Liver (tissue), 3 donors: ENCODE measurements at regions not wholly inside any gene's neighbourhood (a gene's known extent, or its start where the extent isn't known, plus 50 kb on each side); places are given as distances from the start of the nearest gene placed in this dataset.

Source experiments
- JUND ChIP-seq, 2 donors: IDR thresholded peaks; 2 replicates each; pipeline ENCODE4 v1.6.1; 2016; ENCODE audit warnings: antibody characterized with exemption in 2 of 2
- TAF1 ChIP-seq: conservative IDR thresholded peaks from 2 replicates; pipeline ENCODE4 v1.6.1; 2016; ENCODE audit warnings: antibody characterized with exemption, mild to moderate bottlenecking
- YY1 ChIP-seq: IDR thresholded peaks from 2 replicates; pipeline ENCODE4 v1.6.1; 2016; ENCODE audit warnings: antibody characterized with exemption, mild to moderate bottlenecking
- TF ChIP-seq, protein P1 (sequence below): IDR thresholded peaks from 2 replicates; pipeline ENCODE4 v1.6.1; 2016; ENCODE audit warnings: antibody characterized with exemption
- TF ChIP-seq, protein P2 (sequence below): fragments of 150-350 bp; IDR thresholded peaks from 2 replicates; pipeline ENCODE4 v1.5.1; 2017; ENCODE audit warnings: improper control_type of control experiment, low read depth, low read length; ENCODE audit not compliant: missing input control
- donor health status: healthy.
- donor health status: healthy.

DNA sequence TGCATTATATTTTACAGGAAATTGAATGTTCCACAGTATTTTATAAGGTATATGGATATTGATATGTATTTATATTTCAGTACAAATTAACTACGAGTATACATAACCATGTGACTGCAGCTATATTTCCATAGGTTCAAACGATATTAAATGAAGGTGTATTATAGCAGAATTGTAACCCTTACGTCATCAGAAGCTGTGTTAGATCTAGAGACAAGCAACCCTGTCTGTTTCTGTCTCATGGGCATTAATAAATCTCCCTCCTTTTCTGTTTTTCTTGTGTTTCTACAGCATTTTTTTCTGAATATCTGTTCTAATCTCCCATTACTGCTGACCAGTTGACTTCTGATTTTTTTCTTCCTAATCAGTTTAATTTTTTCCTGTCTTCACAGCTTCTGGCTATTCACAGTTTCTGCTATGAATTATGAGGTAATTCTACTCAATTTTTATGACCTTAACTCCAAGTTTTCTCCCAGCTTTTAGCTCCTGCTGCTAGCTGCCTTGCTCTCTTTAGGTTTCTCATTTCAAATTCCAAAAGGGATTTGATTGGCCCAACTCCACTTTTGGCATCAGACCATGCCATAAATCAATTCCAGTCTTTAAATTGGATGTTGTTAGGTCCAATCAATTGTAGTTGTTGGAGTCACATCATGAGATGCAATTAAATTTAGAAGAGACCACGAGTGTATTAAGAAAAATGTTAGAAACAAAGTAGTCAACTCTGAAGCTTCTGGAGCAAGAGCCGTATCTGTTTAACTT is 277.5 kb upstream of the ZSWIM2 start:
- TF ChIP-seq, protein P1, sequence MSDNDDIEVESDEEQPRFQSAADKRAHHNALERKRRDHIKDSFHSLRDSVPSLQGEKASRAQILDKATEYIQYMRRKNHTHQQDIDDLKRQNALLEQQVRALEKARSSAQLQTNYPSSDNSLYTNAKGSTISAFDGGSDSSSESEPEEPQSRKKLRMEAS = no peak
- TF ChIP-seq, protein P2, sequence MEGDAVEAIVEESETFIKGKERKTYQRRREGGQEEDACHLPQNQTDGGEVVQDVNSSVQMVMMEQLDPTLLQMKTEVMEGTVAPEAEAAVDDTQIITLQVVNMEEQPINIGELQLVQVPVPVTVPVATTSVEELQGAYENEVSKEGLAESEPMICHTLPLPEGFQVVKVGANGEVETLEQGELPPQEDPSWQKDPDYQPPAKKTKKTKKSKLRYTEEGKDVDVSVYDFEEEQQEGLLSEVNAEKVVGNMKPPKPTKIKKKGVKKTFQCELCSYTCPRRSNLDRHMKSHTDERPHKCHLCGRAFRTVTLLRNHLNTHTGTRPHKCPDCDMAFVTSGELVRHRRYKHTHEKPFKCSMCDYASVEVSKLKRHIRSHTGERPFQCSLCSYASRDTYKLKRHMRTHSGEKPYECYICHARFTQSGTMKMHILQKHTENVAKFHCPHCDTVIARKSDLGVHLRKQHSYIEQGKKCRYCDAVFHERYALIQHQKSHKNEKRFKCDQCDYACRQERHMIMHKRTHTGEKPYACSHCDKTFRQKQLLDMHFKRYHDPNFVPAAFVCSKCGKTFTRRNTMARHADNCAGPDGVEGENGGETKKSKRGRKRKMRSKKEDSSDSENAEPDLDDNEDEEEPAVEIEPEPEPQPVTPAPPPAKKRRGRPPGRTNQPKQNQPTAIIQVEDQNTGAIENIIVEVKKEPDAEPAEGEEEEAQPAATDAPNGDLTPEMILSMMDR = no peak
- TF ChIP-seq TAF1 (no peak), JUND (IDR thresholded peaks at IDR 0.05) (no peak), YY1 (no peak)
